NCI-H82 treated with DMSO at 0.1 percent for 48 hours (cell line): ENCODE measurements at regions not wholly inside any gene's neighbourhood (a gene's known extent, or its start where the extent isn't known, plus 50 kb on each side); places are given as distances from the start of the nearest gene placed in this dataset.

ENCODE experiments used
- DNase-seq: peaks from one replicate; lab custom pipeline; 2025; ENCODE audit not compliant: unreplicated experiment; lab: John Stamatoyannopoulos, UW

DNA sequence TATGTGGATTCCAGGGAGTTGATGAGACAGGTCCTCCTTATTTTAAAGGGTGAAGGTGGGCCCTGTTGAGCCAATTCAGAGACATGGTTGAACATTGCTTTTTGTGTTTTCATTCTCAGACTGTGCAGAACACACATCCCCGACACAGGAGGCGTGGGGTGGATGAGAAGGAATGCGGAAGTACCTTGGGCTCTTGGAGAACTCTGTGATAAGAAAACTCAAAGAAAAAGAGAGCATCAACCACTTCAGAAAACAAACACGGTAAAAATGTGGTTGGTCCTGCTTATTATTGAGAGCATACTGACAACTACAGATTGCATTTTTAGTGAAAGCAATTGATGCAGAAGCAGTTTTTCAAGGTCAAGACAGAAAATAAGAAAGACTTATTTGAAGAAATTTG lies 659.8 kb downstream of the IRX1 start:
- DNase-seq: no peak

DNA sequence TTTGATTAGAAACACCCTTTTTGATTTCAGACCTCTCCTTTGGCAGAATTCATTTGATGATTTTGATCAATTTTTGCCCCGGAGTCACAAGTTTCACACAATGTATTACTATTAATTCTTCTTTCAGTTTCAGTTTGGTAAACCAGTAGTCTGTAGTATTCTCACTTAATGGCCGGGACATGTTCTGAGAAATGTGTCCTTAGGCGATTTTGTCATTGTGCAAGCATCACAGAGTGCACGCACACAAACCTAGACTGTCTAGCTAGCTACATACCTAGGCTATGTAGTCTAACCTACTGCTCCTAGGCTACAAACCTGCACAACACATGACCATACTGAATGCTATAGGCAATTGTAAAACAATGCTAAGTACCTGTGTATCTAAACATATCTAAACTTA lies 662.5 kb downstream of the IRX1 start:
- DNase-seq: no peak

DNA sequence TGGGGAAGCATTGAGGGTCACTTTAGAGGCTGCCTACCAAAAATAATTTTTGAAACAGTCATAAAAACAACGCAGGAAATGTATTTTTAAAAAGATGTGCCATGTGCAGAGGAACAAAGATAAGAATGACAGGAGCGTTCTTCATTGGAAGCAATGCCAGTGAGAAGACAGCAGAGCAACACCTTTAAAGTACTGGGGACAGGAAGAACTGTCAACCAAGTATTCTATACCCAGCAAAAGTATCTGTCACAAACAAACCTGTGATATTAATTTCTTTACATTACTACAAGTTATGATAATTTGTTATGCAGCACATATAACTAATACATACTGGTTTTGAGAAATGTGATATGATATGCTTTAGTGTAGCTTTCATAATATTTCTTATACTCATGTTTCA lies 675.6 kb downstream of the IRX1 start:
- no peak for DNase-seq

DNA sequence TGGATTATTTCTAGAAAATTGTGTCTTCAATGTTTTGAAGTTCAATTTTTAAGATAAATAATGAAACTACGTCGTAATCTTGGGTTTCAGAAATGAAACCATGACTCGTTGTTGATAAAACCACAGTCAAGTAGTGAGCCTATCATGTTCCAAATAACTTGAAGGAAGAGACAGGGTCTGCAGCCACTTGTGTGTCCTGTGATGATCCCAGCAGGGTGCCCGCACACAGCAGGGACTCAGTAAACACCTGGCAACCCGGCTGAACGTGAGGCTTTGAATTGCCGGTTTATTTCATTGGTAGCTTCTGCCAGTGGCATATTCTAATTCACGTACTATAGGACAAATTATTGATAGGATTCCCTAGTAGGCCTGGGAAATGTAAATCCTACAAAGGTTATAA lies 679.6 kb downstream of the IRX1 start:
- no peak for DNase-seq

DNA sequence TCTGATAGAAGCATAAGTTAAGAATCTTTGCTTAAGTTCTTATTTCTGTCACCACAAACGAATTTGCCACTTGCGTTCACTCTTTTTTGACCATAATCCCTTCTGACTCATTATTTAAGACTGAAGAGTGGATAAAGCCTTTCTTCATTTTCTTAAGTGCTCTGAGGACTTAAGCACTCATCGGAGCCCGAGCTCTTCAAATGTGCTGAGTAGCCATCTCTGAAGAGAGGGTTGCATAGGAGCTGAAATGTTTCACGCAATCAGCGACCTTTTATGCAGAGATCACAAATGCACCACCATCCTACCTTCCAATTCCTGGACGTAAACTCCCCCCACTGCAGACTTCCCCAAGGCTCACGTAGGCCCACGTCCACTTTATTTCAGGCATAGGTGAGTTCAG lies 699.2 kb downstream of the IRX1 start:
- DNase-seq: peak; percentile 11

DNA sequence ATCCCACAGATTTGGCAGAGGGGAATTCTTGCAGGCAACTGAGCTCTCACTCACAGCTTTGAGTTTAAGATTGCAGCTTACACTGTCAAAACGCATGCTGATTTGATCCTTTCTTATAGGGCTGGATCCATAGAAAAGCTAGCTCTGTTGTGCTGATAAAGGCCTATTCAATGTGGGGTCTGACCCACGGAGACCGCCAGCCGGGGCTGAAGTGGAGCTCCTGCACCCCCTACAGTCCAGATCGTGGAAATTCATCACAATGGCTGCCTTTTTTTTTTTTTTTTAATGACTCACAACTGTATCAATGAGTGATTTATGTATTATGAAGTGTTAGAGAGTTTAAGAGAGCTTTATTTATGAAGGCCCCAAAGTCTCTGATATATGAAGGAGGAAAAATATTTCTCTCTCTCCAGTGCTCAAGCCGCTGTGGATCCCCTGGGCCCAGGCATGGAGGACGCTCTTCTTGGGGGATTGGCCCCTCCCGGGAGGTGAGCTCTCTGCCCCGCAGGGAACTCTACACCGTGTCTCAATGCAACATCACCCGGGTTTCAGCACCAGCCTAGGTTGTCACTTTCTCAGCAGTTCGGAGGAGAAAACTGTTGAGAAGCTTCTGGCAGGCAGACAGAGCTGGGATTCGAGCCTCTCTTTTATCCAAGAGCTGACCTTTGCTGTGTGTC lies 700.2 kb downstream of the IRX1 start:
- no peak for DNase-seq

DNA sequence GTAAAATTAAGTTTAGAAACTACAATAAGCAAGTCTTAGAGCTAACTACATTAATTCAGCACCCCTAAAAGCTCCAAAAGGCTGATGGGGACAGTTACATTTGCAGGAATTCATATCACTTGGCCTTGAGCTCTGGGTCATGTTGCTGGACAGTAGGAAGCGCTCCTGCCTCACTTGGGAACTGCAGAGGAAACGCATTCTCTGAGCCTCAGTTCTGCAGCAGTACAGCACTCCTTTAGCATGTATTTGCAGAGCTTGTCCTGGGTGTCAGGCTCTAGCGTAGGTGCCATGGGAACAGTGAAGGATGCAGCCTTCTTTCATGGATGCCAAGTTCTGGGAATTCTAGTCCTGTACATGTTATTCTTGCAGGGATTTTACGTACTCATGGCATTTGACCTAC lies 710.4 kb downstream of the IRX1 start:
- DNase-seq: no peak

DNA sequence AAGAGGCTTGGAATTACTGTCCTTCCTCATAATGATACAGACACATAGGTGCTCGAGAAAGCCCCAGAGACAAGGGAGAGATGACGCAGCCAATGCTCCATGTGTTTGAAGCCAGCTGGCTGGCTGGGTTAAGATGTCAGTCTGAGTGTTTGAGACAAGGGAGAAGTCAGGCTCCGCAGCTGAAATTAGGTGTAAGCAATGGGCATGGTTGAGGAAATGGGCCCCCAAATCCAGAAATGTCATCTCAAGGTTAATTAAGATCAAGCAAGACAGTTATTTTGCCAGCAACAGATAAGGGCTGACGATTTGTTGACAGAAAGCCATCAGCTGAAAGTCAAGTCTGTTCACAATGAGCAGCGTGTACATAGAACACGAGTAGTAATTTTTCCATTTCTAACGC lies 713.4 kb downstream of the IRX1 start:
- no peak for DNase-seq

DNA sequence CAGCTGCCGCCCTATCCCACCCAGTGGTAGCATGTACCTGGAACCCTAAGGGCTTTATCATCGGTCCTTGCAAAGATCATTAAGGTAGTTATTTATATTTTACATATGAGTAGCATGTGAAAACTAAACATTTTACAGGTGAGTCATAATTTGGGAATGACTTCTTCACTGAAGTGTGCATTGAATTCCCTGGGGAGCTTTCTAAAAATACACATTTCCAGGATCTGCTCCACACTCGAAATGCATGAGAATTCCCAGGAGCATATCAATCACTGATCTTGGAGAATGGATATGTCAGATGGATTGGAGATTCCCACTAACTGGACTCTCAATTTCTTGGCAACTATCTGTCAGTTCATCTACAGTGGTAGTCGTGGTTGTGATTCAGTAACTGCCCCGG lies 717.5 kb downstream of the IRX1 start:
- DNase-seq: no peak

DNA sequence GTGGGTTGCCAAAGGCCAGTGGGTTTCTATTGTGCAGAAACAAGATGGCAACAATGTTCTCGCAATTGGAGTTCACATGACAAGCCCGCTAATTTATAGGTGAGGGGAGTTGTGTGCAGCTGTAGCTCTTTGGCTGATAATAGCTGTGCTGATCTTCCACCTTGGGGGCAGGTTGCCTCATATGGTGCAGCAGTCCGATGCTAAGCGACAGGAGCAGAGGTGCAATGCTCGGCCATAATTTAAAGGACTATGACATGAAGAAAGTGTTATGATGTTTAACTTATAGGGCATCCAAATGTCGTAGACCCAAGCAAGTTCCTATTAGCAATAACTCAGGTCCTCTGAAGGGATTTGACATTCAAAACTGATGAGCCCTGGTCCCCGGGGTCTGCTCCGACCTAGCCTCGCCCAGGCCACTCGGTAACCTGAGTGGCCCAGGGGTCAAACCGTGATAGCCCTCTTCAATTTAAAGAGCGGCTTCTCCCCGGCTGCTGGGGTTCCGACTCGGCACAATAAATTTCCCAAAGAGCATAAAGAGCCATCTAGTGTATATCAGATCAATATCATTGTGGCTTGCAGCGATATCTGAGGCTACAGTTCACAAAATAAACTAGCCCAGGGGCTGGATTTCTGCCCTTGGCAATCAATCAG lies 724.0 kb downstream of the IRX1 start:
- no peak for DNase-seq

DNA sequence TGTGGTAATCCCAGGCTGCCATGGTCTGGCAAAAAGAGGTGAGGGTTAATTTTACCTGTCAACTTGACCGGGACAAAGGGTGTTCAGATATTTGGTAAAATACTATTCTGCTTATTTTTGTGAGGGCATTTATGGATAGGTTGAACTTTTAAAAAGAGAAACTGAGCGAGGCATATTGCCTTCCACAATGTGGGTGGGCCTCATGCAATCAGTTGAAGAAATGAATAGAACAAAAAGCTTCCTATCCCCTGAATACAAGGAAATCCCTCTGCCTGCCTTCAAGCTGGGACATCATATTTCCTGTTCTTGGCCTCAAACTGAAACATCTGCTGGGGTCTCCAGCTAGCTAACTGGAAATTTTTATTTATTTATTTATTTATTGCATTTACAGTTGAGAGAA lies 734.7 kb downstream of the IRX1 start:
- no peak for DNase-seq

DNA sequence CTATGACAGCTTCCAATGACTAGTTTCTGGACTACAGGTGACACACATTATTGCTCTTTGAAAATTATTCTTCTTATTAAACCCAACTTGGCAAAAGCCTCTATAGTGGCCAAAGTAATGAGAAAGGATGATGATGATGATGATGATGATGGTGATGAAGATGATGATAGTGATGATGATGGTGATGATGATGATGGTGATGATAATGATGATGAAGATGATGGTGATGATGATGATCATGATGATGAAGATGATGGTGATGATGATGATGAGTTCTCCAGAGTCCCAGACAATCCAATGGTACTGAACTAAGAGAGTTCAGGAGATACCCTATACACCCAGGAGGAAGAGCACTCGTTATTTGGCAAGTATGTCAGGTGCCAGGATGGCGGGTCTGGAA lies 739.4 kb downstream of the IRX1 start:
- DNase-seq: no peak

DNA sequence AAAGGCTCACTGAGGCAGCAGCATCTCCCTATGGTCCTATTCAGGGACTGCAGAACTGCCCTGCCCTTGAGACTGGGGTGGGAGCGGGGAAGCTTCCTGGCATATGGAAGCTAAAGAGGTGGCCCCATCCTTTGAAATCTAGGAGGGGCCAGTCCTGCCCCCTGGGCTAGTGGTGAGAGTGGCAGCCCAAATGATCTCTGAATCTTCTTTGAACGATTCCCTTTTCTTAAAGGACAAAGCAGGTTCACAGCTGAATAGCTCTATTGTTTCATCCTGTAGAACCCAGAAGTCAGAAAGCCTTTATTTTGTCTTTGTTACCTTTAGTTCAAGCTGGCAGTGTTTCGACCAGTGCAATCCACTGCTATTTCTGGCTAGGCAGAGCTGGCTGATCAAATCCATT lies 741.9 kb downstream of the IRX1 start:
- no peak for DNase-seq

DNA sequence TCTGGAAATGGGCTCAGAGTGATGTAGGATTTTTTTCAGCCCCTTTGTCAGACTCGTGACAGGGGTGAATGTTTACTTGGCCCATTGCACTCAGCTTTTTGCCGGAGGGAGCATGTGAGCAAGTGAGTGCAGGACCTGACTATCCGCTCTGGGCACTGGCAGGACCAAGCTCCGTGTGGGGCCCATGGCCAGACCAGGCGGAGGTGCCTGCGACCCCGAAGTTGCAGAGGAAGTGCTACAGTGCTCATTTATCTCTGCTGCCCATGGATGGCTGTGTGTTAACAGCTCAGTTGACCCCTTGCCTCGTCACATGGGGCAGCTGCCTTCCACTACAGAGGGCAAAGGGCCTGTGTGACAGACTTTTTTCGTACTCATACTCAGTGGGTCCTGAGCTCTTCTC lies 744.3 kb downstream of the IRX1 start:
- no peak for DNase-seq

DNA sequence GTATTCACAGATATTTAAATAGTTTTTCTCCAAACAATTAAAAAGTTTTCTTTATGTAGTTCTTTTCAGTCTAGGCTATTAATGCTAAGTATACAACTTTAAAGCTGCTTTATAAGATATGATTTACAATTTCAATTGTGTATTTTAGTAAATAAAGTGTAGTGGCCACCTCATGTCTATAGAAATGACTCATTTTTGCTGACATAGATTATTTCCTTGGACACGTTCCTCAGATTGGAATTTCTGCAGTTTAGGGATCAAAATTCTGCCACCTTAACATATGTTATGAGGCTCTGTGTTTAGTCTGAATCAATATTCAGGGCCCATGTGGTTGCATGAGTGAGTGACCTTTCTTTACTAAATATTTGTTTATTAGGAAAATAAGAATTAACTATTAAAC lies 750.2 kb downstream of the IRX1 start:
- DNase-seq: no peak

DNA sequence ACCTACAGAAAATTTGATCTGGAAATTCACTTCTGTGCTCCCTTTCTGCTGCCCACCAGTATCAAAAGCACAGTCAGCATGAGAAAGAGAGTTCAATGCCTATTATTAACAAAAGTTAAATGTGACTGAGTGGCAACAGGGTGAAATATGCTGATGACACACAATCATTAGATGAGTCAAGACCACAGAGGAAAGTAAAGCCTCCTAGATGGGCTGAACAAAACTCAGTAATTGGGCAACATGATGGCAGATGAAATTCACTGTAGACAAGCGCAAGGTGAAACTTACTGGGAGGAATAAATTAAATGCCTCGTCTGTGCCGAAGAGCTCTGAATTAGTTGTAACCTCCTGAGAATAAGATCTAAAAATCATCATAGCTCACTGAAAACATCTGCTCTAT lies 752.8 kb downstream of the IRX1 start:
- no peak for DNase-seq

DNA sequence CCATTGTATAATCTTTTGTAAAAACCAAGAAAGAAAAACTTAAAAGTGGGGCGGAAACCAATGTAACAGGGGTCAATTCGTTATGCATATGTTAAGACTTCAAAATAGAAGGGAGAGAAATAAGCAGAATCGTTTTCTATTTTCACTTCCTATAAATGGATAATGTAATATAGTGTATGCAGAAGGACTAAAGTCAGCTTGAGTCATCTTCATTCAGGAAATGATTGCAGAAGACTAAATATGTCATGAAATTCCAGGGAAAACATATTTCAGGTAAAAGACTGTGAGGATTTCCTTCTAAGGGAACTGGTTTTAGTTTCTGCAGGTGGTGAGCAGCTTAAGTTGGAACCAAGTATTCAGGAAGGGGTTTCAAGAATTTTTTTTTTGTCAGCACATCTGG lies 753.3 kb downstream of the IRX1 start:
- no peak for DNase-seq

DNA sequence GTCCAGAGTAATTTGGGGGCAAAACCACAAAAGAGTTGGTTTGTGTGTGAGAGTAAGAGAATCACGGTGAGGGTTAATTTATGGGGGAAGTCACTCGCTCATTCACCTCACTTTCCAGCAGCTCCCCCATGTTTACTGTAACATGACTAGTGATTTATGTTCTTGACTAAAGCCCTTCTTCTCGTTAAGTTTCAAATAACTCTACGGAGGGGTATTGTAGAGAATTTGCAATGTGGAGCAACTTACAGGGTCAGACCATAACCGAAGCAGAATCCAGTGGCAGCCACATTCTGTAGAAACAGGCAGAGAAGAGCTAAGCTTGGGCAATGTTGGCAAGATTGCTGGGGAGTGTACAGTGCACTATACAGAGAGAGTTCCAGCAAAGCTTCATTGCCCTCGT lies 760.6 kb downstream of the IRX1 start:
- DNase-seq: no peak

DNA sequence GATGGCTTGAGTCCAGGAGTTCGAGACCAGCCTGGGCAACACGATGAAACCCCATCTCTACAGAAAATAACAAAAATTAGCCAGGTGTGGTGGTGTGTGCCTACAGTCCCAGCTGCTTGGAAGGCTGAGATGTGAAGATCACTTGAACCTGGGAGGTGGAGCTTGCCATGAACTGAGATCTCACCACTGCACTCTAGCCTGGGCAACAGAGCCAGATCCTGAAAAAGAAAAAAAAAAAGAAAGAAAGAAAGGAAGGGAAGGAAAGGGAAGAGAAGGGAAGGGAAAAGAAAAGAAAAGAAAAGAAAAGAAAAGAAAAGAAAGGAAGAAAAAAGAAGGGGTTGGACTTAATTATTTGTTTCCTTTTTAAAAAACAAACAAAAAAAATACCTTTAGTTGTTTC lies 764.2 kb downstream of the IRX1 start:
- no peak for DNase-seq

DNA sequence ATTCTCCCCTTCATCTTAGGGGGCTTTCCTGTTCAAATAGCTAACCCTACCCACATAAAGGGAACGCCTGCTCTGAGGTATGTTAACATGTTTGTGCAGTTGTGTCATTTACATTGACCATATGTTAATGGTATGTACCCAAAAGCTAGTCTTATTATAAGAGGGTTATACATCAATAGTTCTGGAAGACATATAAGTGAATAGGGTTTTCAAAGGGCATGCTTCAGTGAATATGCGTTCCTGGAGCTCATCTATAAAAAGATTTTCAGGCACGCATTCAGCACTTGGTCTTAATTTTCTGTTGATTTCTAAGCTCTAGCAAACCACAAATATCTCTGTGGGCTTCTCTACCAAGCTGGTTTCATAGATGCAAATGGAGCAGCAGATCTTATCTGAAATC lies 766.1 kb downstream of the IRX1 start:
- no peak for DNase-seq

DNA sequence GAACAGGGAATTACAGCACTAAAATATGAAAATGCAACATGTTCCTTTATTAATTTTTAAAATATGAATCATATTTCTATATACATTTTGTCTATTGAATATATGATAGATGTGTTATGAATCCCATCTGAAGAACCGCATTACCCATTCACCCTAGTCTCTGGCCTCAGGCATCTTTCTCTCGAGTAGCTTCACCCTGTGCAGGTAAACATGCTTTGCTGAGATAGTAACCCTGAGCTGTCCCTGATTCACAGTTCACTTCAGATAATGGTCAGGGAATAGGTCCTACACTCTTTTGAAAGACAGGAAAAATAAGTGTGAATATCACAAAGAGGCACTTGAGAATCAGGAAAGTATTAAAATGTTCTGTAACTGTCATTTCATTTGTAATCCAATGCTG lies 766.8 kb downstream of the IRX1 start:
- DNase-seq: no peak

DNA sequence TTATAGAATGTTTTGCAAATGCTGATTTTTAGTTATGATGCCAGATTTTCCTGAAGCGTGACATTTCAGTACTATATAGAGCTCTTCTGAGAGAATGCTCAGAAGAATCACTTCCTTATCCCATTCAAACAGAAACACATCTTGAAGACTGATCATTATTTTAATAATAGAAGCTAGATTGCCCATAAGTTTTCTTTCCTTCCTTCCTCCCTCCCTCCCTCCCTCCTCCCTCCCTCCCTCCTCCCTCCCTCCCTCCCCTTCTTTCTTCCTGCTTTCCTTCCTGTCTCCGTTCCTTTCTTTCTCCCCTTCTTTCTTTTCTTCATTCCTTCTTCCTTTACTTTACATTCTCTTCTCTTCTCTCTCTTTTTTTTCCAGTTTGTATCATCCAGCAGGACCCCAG lies 767.4 kb downstream of the IRX1 start:
- no peak for DNase-seq

DNA sequence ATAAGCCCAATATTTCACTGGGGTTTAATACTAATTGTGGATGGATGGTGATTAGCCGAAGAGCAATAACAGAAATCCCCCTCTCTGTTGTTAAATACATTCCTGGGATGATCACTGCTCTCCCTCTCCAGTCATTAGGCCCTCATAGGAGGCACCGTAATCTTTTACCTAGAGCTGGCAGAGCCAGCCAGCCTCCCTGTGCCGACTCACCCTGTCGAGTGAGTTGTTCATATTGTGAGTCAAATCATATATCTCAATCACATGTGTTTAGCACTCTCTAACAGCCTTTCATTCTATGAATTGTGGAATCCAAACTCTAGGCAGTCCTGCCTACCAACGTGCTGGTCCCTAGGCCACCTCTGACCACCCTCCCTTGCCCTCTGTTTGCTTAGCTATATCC lies 771.0 kb downstream of the IRX1 start:
- DNase-seq: no peak
